ENCODE measurements at regions not wholly inside any gene's neighbourhood (a gene's known extent, or its start where the extent isn't known, plus 50 kb on each side); places are given as distances from the start of the nearest gene placed in this dataset.
A peak's percentile ranks its signal among the peaks of the same experiment; 100 is the strongest.

DNA sequence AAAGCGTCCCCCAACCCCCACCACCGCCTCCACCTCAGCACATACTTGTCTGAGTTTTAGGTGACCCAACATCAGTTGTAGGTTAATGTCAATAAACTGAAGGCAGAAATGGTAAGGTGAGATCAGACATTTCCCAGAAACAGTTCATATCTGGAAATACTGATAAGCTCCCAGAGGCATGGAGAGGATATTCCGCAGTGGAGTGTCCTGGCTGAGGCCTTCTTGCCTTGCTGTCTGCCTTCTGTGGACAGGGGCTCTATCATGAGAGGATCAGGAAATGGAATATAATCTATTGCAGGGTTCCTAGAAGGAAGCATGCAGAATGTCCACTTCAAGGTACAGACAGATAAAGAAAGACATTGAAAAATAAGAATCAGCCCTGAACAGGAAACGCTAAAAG is 473.3 kb upstream of the MKI67 start (continued):
- TF ChIP-seq RHOXF2B (CRISPR knock-in tag; conservative IDR thresholded peaks at IDR 0.05), result no peak
- TF ChIP-seq TSC22D4 (tag; IDR thresholded peaks at IDR 0.05), result no peak
- no peak for TF ChIP-seq MCM3 (IDR thresholded peaks at IDR 0.05)
- no peak for TF ChIP-seq ETV1 (tag; conservative IDR thresholded peaks at IDR 0.05; ENCODE audit: low read depth)
- TF ChIP-seq NFYB (IDR thresholded peaks at IDR 0.05; ENCODE audit: extremely low read depth, insufficient read length), result no peak
- TF ChIP-seq HNRNPH1 (optimal IDR thresholded peaks at IDR 0.05; ENCODE audit: low read depth, low read length), result no peak
- TF ChIP-seq NCOA2 (IDR thresholded peaks at IDR 0.05; ENCODE audit: partially characterized antibody in 2 of 2), result no peak
- no peak for TF ChIP-seq SREBF2 (CRISPR knock-in tag; IDR thresholded peaks at IDR 0.05)
- TF ChIP-seq, protein P1, sequence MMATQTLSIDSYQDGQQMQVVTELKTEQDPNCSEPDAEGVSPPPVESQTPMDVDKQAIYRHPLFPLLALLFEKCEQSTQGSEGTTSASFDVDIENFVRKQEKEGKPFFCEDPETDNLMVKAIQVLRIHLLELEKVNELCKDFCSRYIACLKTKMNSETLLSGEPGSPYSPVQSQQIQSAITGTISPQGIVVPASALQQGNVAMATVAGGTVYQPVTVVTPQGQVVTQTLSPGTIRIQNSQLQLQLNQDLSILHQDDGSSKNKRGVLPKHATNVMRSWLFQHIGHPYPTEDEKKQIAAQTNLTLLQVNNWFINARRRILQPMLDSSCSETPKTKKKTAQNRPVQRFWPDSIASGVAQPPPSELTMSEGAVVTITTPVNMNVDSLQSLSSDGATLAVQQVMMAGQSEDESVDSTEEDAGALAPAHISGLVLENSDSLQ (IDR thresholded peaks at IDR 0.05), result peak; percentile 23
- no peak for TF ChIP-seq ZNF263 (CRISPR knock-in tag; IDR thresholded peaks at IDR 0.05; ENCODE audit: borderline replicate concordance)
- no peak for TF ChIP-seq XRCC5 (IDR thresholded peaks at IDR 0.05; ENCODE audit: low read depth, low read length)
- 0 out of 2 replicates have a peak, but pooled peaks have one; percentile 29 for TF ChIP-seq RBFOX2 (IDR thresholded peaks at IDR 0.05; ENCODE audit: low read depth, low read length)
- no peak for TF ChIP-seq STAG1 (CRISPR knock-in tag; IDR thresholded peaks at IDR 0.05; ENCODE audit: borderline replicate concordance)
- no peak for TF ChIP-seq ZNF780A (CRISPR knock-in tag; IDR thresholded peaks at IDR 0.05)
- TF ChIP-seq SIRT6 (IDR thresholded peaks at IDR 0.05; ENCODE audit: low read depth, low read length), result no peak
- TF ChIP-seq SRSF7 (optimal IDR thresholded peaks at IDR 0.05; ENCODE audit: low read depth, low read length), result no peak
- TF ChIP-seq MIER1 (IDR thresholded peaks at IDR 0.05; ENCODE audit: low read depth), result no peak
- no peak for TF ChIP-seq POLR3G (IDR thresholded peaks at IDR 0.05; ENCODE audit: extremely low read depth, insufficient read length, insufficient replicate concordance)
- TF ChIP-seq PRMT5 (CRISPR knock-in tag; IDR thresholded peaks at IDR 0.05), result no peak
- TF ChIP-seq, protein P2, sequence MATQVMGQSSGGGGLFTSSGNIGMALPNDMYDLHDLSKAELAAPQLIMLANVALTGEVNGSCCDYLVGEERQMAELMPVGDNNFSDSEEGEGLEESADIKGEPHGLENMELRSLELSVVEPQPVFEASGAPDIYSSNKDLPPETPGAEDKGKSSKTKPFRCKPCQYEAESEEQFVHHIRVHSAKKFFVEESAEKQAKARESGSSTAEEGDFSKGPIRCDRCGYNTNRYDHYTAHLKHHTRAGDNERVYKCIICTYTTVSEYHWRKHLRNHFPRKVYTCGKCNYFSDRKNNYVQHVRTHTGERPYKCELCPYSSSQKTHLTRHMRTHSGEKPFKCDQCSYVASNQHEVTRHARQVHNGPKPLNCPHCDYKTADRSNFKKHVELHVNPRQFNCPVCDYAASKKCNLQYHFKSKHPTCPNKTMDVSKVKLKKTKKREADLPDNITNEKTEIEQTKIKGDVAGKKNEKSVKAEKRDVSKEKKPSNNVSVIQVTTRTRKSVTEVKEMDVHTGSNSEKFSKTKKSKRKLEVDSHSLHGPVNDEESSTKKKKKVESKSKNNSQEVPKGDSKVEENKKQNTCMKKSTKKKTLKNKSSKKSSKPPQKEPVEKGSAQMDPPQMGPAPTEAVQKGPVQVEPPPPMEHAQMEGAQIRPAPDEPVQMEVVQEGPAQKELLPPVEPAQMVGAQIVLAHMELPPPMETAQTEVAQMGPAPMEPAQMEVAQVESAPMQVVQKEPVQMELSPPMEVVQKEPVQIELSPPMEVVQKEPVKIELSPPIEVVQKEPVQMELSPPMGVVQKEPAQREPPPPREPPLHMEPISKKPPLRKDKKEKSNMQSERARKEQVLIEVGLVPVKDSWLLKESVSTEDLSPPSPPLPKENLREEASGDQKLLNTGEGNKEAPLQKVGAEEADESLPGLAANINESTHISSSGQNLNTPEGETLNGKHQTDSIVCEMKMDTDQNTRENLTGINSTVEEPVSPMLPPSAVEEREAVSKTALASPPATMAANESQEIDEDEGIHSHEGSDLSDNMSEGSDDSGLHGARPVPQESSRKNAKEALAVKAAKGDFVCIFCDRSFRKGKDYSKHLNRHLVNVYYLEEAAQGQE (IDR thresholded peaks at IDR 0.05; ENCODE audit: borderline replicate concordance), result peak; percentile 20; the same call in 1 of the 2 replicates
- TF ChIP-seq, protein P2 (CRISPR knock-in tag; IDR thresholded peaks at IDR 0.05; ENCODE audit: low read depth), result no peak
- no peak for TF ChIP-seq GTF2A2 (tag; IDR thresholded peaks at IDR 0.05)
- TF ChIP-seq TAL1 (IDR thresholded peaks at IDR 0.05), result peak; percentile 89
- no peak for TF ChIP-seq SAFB (IDR thresholded peaks at IDR 0.05; ENCODE audit: borderline replicate concordance, low read depth, low read length)

All from K562 (cell line).